Cardiac fibroblast (primary cell): ENCODE measurements at regions not wholly inside any gene's neighbourhood (a gene's known extent, or its start where the extent isn't known, plus 50 kb on each side); places are given as distances from the start of the nearest gene placed in this dataset.

Experiments
- DNase-seq, 2 donors: peaks; one replicate each; pipeline versions ENCODE4 v3.0.0 to v3.0.0-alpha.2; 2010; ENCODE audit warnings: low read depth in 2 of 2
- H3K4me3 ChIP-seq, 2 donors: replicated peaks in 1 of 2; 1 replicate in 1 of 2; 2 replicates in 1 of 2; pipeline ENCODE4 v1.5.1; 2011; ENCODE audit warnings: low read depth in 2 of 2, low read length in 2 of 2, mild to moderate bottlenecking in 2 of 2, moderate library complexity in 1 of 2
- TF ChIP-seq, protein P1 (sequence below): IDR thresholded peaks from one replicate; pipeline ENCODE4 v1.5.1; 2011; ENCODE audit warnings: low read depth, mild to moderate bottlenecking, low read length, inconsistent platforms

DNA sequence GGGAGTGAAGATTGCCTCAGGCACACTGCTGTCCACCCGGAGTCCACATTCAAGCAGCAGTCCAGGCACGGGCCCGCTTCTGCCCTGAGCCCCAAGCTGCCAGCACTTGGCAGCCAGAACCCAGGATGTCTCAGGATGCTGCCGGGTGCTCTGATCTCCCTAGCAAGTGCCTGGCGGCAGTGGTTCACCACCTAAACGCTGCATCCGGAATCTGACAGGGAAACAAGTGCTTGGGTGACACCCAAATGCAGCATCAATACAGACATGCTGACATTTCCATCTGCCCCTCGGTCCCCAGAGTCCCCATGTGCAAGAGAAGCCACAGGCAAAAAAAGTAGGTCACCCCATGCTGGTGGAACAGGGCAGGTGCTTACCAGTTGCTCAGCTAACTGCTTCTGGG, 197.1 kb upstream of the RPL38 start:
- no peak for DNase-seq
- TF ChIP-seq, protein P1, sequence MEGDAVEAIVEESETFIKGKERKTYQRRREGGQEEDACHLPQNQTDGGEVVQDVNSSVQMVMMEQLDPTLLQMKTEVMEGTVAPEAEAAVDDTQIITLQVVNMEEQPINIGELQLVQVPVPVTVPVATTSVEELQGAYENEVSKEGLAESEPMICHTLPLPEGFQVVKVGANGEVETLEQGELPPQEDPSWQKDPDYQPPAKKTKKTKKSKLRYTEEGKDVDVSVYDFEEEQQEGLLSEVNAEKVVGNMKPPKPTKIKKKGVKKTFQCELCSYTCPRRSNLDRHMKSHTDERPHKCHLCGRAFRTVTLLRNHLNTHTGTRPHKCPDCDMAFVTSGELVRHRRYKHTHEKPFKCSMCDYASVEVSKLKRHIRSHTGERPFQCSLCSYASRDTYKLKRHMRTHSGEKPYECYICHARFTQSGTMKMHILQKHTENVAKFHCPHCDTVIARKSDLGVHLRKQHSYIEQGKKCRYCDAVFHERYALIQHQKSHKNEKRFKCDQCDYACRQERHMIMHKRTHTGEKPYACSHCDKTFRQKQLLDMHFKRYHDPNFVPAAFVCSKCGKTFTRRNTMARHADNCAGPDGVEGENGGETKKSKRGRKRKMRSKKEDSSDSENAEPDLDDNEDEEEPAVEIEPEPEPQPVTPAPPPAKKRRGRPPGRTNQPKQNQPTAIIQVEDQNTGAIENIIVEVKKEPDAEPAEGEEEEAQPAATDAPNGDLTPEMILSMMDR, result no peak
- H3K4me3 ChIP-seq, result no peak overlapping the region

DNA sequence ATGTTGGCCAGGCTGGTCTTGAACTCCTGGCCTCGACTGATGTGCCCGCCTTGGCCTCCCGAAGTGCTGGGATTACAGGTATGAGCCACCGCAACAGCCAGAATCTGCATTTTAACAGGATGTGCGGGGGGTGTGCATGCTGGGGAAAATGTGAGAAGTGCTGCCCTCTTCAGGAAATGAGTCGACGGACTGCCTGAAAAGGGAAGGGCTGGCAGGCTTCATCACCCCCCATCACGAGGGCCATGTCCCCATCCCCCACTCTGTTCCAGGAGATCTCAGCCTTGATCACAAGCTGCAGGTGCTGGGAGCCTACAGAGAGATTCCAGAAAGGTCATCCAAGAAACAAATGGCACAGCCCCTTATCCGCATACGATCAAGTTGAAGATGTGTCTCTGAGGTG, 195.3 kb upstream of the RPL38 start:
- H3K4me3 ChIP-seq, result no peak overlapping the region
- TF ChIP-seq, protein P1, result no peak
- DNase-seq, result no peak

DNA sequence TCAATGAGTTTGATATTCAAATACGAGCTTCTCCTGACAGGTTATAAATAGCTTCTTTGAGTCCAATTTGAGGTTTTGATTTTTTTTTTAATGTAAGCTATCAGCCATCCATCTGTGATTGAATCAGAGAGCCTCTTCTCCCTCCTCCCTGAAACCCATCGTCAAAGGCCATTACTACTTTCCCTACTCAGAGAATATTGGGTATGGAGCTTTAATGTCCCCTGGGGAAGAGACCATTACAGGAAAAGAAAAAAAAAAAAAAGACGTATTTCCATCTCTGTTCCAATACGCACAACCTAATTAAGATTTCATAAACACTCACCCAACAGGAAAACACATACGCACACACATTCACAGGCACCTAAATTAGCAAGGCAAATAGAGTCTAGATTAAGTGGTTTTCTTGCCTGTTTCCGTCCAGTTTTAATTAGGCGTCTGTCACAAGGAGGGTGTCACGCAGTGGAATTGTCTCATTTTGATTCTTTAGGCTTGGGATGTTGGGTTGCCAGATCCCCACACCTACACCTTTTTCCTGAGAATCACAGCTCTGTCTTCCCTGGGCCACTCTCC, 194.3 kb upstream of the RPL38 start:
- DNase-seq, result no peak
- no peak overlapping the region for H3K4me3 ChIP-seq
- TF ChIP-seq, protein P1, result no peak

DNA sequence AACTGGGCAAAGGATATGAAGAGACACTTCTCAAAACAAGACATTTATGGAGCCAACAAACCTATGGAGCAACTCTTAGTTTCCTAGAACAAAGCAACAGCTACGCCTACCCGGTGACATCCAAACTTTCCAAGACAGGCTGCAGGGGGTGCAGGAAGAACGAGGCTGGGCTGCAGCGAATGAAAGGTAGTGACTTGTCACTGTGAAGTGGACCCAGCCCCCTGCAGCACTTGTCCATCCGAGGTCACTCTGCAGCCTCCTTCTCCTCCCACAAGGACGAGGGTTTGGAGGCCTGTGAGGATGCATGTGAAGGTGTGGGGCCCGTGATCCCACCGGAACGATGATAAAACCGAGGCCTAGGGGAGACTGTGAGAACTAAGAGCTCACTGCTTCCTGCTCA, 192.6 kb upstream of the RPL38 start:
- no peak overlapping the region for H3K4me3 ChIP-seq
- no peak for DNase-seq
- TF ChIP-seq, protein P1, result no peak

DNA sequence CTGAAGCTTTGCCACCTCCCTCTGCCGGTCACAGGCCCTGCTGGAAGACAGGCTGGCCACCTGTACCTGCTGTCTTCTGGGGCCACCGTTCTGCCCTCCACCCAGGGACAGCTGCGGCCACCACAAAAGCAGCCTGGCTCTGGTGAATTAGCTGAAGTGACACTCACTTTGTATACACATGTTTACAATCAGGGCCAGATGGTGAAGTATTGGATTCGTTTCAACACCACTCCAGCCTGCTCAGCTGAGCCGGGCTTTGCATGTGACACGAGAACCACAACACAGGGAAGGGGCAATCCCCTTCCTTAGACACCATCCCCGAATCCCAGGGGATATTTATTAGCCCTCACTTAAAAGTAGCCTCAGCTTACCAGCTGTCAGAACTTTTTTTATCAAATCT, 191.5 kb upstream of the RPL38 start:
- no peak for DNase-seq
- TF ChIP-seq, protein P1, result no peak
- H3K4me3 ChIP-seq, result no peak overlapping the region

DNA sequence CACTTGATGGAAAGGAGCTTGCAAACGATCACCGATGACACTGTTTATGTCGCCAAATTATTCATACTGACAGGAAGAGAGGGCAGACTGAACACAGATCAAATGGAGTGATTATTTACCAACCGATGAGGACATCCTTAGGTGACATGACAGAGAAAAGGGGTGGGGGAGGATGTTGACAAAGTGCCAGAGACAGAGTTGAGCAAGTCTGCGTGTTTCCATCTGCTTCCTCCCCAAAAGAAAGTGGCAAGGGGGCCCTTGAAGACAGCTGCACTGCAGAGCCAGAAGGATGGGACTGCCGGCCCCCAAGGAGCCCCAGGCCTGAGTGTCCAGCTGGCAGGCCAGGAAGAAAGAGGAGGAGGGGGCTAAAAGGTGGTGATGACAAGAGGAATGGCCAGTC, 191.0 kb upstream of the RPL38 start:
- H3K4me3 ChIP-seq, result no peak overlapping the region
- no peak for DNase-seq
- TF ChIP-seq, protein P1, result no peak

DNA sequence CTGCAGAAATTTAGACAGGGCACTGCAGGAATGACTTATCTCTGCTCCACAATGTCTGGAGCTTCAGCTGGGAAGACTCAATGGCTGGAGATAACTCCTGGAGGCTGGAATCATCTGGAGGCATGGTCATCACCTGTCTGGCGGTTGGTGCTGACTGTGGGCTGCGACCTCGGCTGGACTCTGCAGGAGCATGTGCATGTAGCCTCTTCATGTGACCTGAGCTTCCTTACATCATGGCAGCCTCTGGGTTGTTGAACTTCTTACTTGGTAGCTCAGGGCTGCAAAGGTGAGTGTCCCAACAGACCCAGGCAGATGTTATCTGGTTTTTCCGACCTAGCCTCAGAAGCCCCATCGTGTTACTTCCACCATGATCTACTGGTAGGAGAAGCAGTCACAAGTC, 188.2 kb upstream of the RPL38 start:
- no peak overlapping the region for H3K4me3 ChIP-seq
- TF ChIP-seq, protein P1, result no peak
- DNase-seq, result no peak
